ENCODE measurements at regions not wholly inside any gene's neighbourhood (a gene's known extent, or its start where the extent isn't known, plus 50 kb on each side); places are given as distances from the start of the nearest gene placed in this dataset.

DNA sequence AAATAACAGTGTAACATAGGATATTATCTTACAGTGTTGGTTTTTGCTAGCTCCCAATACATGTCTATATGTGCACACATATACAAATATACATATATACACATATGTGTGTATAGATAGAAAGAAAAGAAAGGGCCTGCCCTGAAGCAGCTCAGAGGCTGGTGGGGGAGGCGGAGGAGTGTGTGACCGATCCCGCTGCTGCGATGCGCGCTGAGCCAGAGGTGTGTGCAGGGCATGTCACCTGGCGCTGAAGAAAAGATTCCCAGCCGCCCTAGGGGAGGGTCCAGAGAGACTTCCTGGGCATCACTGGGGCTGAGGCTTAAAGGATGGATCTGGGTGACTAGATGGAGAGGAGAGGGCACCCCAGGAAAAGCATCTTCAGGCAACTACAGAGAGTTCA, 110.2 kb downstream of the FAM50B start:
- TF ChIP-seq CTCF (IDR thresholded peaks at IDR 0.05), result no peak
- no peak for TF ChIP-seq POLR2A (IDR thresholded peaks at IDR 0.05)

All from adrenal gland (tissue), 5 donors.